ENCODE measurements at regions not wholly inside any gene's neighbourhood (a gene's known extent, or its start where the extent isn't known, plus 50 kb on each side); places are given as distances from the start of the nearest gene placed in this dataset.
"Not testable (repeated sequence)": the region's sequence is repeated elsewhere in the genome, so short reads cannot be mapped to it uniquely, and the experiment has no call there.

GRCh38 chr6:125597411-125598253 is 151.8 kb upstream of the HEY2 start:
- peak; percentile 57 for DNase-seq

GRCh38 chr6:125598422-125598821 is 151.0 kb upstream of the HEY2 start:
- DNase-seq: no peak

- DNase-seq: no peak
Observed at GRCh38 chr6:125604257-125604656, 145.2 kb upstream of the HEY2 start.

- DNase-seq: no peak
Observed at GRCh38 chr6:125611573-125612344, 137.7 kb upstream of the HEY2 start.

- DNase-seq: no peak
Observed at GRCh38 chr6:125612345-125612846, 137.0 kb upstream of the HEY2 start.

GRCh38 chr6:125618629-125619028 is 130.8 kb upstream of the HEY2 start:
- no peak for DNase-seq

- no peak for DNase-seq
Observed at GRCh38 chr6:125623085-125623484, 126.3 kb upstream of the HEY2 start.

- no peak for DNase-seq
Observed at GRCh38 chr6:125631165-125631564, 118.3 kb upstream of the HEY2 start.

- DNase-seq: not testable (repeated sequence)
Observed at GRCh38 chr6:125636011-125636410, 113.4 kb upstream of the HEY2 start.

GRCh38 chr6:125636671-125637070 is 112.8 kb upstream of the HEY2 start:
- DNase-seq: no peak

GRCh38 chr6:125637207-125637606 is 112.2 kb upstream of the HEY2 start:
- no peak for DNase-seq

GRCh38 chr6:125639466-125640020 is 109.9 kb upstream of the HEY2 start:
- no peak for DNase-seq

- no peak for DNase-seq
Observed at GRCh38 chr6:125640441-125641150, 108.8 kb upstream of the HEY2 start.

GRCh38 chr6:125643967-125644661 is 105.3 kb upstream of the HEY2 start:
- not testable (repeated sequence) for DNase-seq

GRCh38 chr6:125647391-125647790 is 102.0 kb upstream of the HEY2 start:
- DNase-seq: no peak

GRCh38 chr6:125653752-125654151 is 95.7 kb upstream of the HEY2 start:
- DNase-seq: not testable (repeated sequence)

- DNase-seq: no peak
Observed at GRCh38 chr6:125655511-125655910, 93.9 kb upstream of the HEY2 start.

GRCh38 chr6:125656287-125656870 is 93.1 kb upstream of the HEY2 start:
- DNase-seq: no peak

- DNase-seq: peak; percentile 79
Observed at GRCh38 chr6:125658136-125658535, 91.3 kb upstream of the HEY2 start.

GRCh38 chr6:125658759-125659431 is 90.5 kb upstream of the HEY2 start:
- no peak for DNase-seq

GRCh38 chr6:125659887-125660286 is 89.5 kb upstream of the HEY2 start:
- DNase-seq: no peak

Measured in NCI-H2171 (cell line).